A549 (cell line): ENCODE measurements at regions not wholly inside any gene's neighbourhood (a gene's known extent, or its start where the extent isn't known, plus 50 kb on each side); places are given as distances from the start of the nearest gene placed in this dataset.

Experiments used
- ATAC-seq, 2 experiments: fragments of 200-7000 bp in 1 of 2; fragments of >200 bp in 1 of 2; cut with Nextera tagmentation in 1 of 2; cut with Tn5 transposase in 1 of 2; 3 replicates each; pipeline versions ENCODE4 v1.8.0 to v1.9.1; 2018 to 2020; ENCODE audit warnings: mild to moderate bottlenecking in 1 of 2, moderate library complexity in 1 of 2
- CTCF ChIA-PET: fragments of 300-600 bp; sonication (Branson Sonifier 250); formaldehyde crosslinking; extraction: SDS; loops from one replicate; lab custom pipeline; 2021; ENCODE audit warnings: antibody characterized with exemption, inconsistent platforms; lab: Yijun Ruan, JAX
- POLR2A ChIA-PET: fragments of 350-600 bp; formaldehyde crosslinking; extraction: SDS; loops from one replicate; lab custom pipeline; 2021; ENCODE audit warnings: antibody characterized with exemption, inconsistent platforms; lab: Yijun Ruan, JAX
- DNase-seq, 2 experiments: peaks; one replicate each; pipeline versions ENCODE4 v3.0.0 to v3.0.0-alpha.2; 2011 to 2016; ENCODE audit warnings: low read depth in 1 of 2, low spot score in 1 of 2
- FAIRE-seq: peaks from 2 replicates; lab custom pipeline; 2011; peaks lifted over from hg19 to GRCh38; lab: Jason Lieb, UNC
- H3K27ac ChIP-seq, 2 experiments: fragments of >200 bp; sonication (Bioruptor Twin); formaldehyde crosslinking; 3 replicates each; pipeline ENCODE4 v1.5.1; 2016 to 2017
- H3K4me1 ChIP-seq: fragments of >200 bp; sonication (Bioruptor Twin); formaldehyde crosslinking; 3 replicates; pipeline ENCODE4 v1.6.1; 2016
- H3K4me2 ChIP-seq: fragments of >200 bp; sonication (Bioruptor Twin); formaldehyde crosslinking; 3 replicates; pipeline ENCODE4 v1.6.1; 2016
- H3K4me3 ChIP-seq: fragments of >200 bp; sonication (Bioruptor Twin); formaldehyde crosslinking; 3 replicates; pipeline ENCODE4 v1.5.1; 2016
- H3K9me3 ChIP-seq: fragments of >200 bp; sonication (Bioruptor Twin); formaldehyde crosslinking; 3 replicates; pipeline ENCODE4 v1.6.1; 2016
- EP300 ChIP-seq, 2 experiments: fragments of >200 bp; sonication (Bioruptor Twin); formaldehyde crosslinking; IDR thresholded peaks; 2 replicates in 1 of 2; 3 replicates in 1 of 2; pipeline ENCODE4 v1.6.1; 2016 to 2017
- HOXA7 ChIP-seq: fragments of 250-450 bp; sonication (Bioruptor Pico); IDR thresholded peaks from 2 replicates; pipeline ENCODE4 v1.5.0; 2020; ENCODE audit warnings: mild to moderate bottlenecking, moderate library complexity
- HOXB13 ChIP-seq: fragments of 250-450 bp; sonication (Bioruptor Pico); IDR thresholded peaks from 2 replicates; pipeline ENCODE4 v1.5.0; 2020; ENCODE audit warnings: low read depth, mild to moderate bottlenecking, moderate library complexity
- KDM1A ChIP-seq: fragments of 200-600 bp; sonication (generic); IDR thresholded peaks from 2 replicates; pipeline ENCODE4 v1.6.1; 2016; ENCODE audit warnings: low read depth, mild to moderate bottlenecking
- MYC ChIP-seq: IDR thresholded peaks from 2 replicates; pipeline ENCODE4 v1.6.1; 2012; ENCODE audit warnings: mild to moderate bottlenecking, inconsistent platforms, low read length, improper control_type of control experiment, borderline replicate concordance
- SMC3 ChIP-seq: fragments of >200 bp; sonication (Bioruptor Twin); formaldehyde crosslinking; IDR thresholded peaks from 3 replicates; pipeline ENCODE4 v1.6.1; 2018; ENCODE audit warnings: inconsistent platforms
- ZSCAN20 ChIP-seq: fragments of 250-450 bp; sonication (Bioruptor Pico); IDR thresholded peaks from 2 replicates; pipeline ENCODE4 v1.8.0; 2022; ENCODE audit warnings: mild to moderate bottlenecking, moderate library complexity
- WGBS: methylation state at CpG from one replicate; pipeline ENCODE4 v1.1.6; 2017; ENCODE audit errors: missing lambda C conversion rate; 5-methylcytosine and 5-hydroxymethylcytosine counted together
- TF ChIP-seq, protein P1 (sequence below): fragments of 150-350 bp; IDR thresholded peaks from 2 replicates; pipeline ENCODE4 v1.6.1; 2014; ENCODE audit warnings: low read depth, mild to moderate bottlenecking, low read length
- TF ChIP-seq, protein P2 (sequence below): fragments of 450-650 bp; IDR thresholded peaks from 2 replicates; pipeline ENCODE4 v1.6.1; 2014; ENCODE audit warnings: antibody characterized with exemption
- TF ChIP-seq, protein P3 (sequence below): fragments of 250-450 bp; sonication (Bioruptor Pico); IDR thresholded peaks from 2 replicates; pipeline ENCODE4 v1.5.0; 2021; ENCODE audit warnings: mild to moderate bottlenecking, moderate library complexity, borderline replicate concordance

DNA sequence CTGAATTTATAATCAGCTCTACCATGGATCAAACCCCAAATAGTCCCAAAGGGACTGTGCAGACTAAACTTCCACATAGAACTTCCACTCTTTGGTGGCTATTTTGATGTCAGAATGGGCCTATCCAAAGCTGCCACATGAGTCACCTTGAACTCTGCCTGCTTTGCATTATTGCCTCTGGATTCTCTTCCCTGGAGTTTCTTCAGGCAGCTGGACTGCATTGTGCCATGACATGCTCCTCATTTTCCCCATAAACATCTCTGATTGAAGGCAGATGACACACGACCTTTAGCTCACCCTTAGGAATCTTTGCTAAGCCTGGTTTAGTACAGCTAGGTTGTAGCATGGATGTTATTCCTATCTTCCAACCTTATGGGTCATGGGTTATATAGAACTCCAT, 251.7 kb downstream of the FZD1 start:
- ChIA-PET CTCF (no interaction called here), POLR2A (no interaction called here)
- no peaks in the 10 kb centered on the region for H3K4me1 ChIP-seq
- ATAC-seq (no peak), FAIRE-seq (no peak), DNase-seq (no peak)
- H3K27ac ChIP-seq = no peak overlapping the region
- no peaks in the 10 kb centered on the region for H3K9me3 ChIP-seq
- 0% methylated on average over 1 of the region's 1 CpG for WGBS
- H3K4me2 ChIP-seq = no peak overlapping the region
- TF ChIP-seq ZSCAN20 (CRISPR knock-in tag) (no peak), KDM1A (no peak), SMC3 (no peak)
- H3K4me3 ChIP-seq = no peak overlapping the region

DNA sequence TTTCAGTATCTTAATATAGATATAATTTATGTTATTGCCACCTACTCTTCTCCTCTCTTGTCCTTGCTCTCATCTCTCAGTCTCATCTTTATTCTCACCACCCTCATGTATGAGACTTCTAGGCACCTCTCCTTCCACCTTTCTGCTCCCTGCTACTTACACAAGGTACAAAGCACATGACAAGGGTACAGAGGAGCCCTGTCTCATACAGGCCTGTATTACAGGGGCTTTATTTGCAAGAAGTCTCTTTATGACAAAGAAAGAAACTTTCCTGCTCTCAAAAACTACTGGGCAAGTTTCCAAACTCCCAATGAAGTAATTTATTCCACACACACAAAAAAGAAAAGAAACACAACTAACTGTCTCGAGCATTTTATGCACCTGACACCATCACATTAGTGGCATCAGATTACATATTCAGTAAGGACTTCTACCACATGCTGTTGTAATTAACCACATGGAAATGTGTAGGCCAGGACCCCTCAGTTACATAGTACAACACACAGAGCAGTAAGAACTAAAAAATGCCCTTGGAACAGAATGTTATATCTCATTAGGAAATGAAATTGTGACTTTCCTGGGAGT, 253.1 kb downstream of the FZD1 start:
- ChIA-PET CTCF (no interaction called here), POLR2A (no interaction called here)
- H3K27ac ChIP-seq = no peak overlapping the region
- H3K4me1 ChIP-seq = no peaks in the 10 kb centered on the region
- FAIRE-seq (no peak), ATAC-seq (no peak), DNase-seq (no peak)
- TF ChIP-seq HOXA7 (CRISPR knock-in tag) (no peak), ZSCAN20 (CRISPR knock-in tag) (no peak)
- WGBS = 0% methylated on average over 1 of the region's 1 CpG
- H3K4me2 ChIP-seq = no peak overlapping the region
- no peaks in the 10 kb centered on the region for H3K9me3 ChIP-seq
- no peak overlapping the region for H3K4me3 ChIP-seq

DNA sequence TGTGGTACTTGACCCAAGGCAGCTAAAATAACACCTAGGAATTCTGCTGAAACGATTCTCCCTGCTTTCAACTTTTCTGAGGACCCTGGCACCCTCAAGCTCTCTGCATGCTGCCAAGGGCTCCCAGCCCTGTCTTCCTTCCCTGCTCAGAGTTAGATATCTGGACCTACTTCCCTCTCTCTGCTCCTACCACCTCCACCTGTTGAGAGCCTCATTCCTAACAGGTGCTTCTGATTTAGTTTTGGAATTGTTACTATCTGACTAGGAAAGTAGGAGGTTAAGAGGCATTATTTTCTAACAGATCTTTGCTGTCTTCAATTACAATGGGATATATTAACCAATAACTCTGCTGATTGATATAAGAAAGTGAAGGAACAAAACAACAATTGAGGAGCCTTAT, 253.8 kb downstream of the FZD1 start:
- H3K4me2 ChIP-seq = no peak overlapping the region
- H3K4me1 ChIP-seq = no peaks in the 10 kb centered on the region
- ChIA-PET POLR2A (no interaction called here), CTCF (no interaction called here)
- TF ChIP-seq, protein P1, sequence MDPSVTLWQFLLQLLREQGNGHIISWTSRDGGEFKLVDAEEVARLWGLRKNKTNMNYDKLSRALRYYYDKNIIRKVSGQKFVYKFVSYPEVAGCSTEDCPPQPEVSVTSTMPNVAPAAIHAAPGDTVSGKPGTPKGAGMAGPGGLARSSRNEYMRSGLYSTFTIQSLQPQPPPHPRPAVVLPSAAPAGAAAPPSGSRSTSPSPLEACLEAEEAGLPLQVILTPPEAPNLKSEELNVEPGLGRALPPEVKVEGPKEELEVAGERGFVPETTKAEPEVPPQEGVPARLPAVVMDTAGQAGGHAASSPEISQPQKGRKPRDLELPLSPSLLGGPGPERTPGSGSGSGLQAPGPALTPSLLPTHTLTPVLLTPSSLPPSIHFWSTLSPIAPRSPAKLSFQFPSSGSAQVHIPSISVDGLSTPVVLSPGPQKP = no peak
- no peak for TF ChIP-seq EP300 (IDR thresholded peaks at IDR 0.05)
- TF ChIP-seq, protein P2, sequence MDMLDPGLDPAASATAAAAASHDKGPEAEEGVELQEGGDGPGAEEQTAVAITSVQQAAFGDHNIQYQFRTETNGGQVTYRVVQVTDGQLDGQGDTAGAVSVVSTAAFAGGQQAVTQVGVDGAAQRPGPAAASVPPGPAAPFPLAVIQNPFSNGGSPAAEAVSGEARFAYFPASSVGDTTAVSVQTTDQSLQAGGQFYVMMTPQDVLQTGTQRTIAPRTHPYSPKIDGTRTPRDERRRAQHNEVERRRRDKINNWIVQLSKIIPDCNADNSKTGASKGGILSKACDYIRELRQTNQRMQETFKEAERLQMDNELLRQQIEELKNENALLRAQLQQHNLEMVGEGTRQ = no peak
- TF ChIP-seq, protein P3, sequence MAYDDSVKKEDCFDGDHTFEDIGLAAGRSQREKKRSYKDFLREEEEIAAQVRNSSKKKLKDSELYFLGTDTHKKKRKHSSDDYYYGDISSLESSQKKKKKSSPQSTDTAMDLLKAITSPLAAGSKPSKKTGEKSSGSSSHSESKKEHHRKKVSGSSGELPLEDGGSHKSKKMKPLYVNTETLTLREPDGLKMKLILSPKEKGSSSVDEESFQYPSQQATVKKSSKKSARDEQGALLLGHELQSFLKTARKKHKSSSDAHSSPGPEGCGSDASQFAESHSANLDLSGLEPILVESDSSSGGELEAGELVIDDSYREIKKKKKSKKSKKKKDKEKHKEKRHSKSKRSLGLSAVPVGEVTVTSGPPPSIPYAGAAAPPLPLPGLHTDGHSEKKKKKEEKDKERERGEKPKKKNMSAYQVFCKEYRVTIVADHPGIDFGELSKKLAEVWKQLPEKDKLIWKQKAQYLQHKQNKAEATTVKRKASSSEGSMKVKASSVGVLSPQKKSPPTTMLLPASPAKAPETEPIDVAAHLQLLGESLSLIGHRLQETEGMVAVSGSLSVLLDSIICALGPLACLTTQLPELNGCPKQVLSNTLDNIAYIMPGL (CRISPR knock-in tag) = no peak
- TF ChIP-seq HOXB13 = no peak
- FAIRE-seq (no peak), DNase-seq (no peak), ATAC-seq (no peak)
- H3K4me3 ChIP-seq = no peak overlapping the region
- WGBS = 0% methylated on average over 1 of the region's 1 CpG
- H3K27ac ChIP-seq = no peak overlapping the region
- H3K9me3 ChIP-seq = no peaks in the 10 kb centered on the region

DNA sequence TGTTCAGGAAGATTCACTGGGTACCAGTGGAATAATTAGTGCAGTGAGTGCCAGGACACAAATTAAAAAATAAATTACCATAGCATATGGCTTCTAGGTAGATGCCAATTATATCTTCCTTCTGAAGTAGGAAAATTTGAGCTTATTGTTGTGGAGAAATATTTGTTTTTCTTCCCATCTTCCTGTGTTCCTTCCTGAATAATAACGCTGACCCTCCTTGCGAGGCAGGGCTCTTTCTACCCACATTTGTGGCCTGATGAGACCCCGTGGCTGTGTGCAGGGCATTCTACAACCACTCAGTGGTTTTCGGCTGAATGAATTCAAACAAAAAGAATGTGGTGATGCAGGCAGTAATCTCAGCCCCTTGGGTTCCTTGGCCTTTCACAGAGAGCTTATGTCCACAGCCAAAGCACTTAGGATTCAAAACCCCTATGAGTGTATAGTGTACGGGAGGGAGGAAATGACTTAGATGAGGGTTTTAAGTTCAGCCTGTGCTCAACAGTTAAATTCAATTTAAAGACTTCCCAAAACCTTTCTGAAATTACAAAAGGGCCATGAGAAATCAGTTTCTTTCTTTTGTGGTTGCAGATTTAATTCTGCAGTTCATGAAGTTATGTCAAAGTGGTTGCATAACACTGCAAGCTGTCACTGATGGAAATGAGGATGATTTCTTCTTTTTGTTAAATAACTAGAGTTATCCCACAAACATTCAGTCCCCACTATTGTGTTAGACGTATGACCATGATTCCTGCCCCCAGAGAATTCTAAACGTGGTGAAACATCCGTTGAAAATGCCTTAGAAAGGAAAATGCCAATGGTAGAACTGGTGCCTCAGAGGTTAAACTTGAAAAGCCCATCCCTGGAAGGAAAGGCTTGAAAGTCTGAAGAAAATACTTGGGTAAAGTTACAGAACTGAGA, 255.3 kb downstream of the FZD1 start:
- DNase-seq = no peak
- ChIA-PET POLR2A (no interaction called here), CTCF (no interaction called here)
- ATAC-seq = no peak
- no peak for FAIRE-seq
- Histone ChIP-seq H3K4me1 (no peaks in the 10 kb centered on the region), H3K4me3 (no peak overlapping the region), H3K4me2 (no peak overlapping the region), H3K9me3 (no peaks in the 10 kb centered on the region), H3K27ac (no peak overlapping the region)
- 12% methylated on average over 8 of the region's 8 CpGs for WGBS
- TF ChIP-seq MYC = no peak
